Panc1 (cell line): ENCODE measurements at regions not wholly inside any gene's neighbourhood (a gene's known extent, or its start where the extent isn't known, plus 50 kb on each side); places are given as distances from the start of the nearest gene placed in this dataset.

Experiments used
- CTCF ChIP-seq: fragments of 450-650 bp; IDR thresholded peaks from 2 replicates; pipeline ENCODE4 v1.5.1; 2017; ENCODE audit warnings: mild to moderate bottlenecking
- POLR2AphosphoS5 ChIP-seq: IDR thresholded peaks from 2 replicates; pipeline ENCODE4 v1.6.1; 2012; ENCODE audit warnings: mild to moderate bottlenecking, low read depth, low read length, moderate library complexity
- SIN3A ChIP-seq: IDR thresholded peaks from 2 replicates; pipeline ENCODE4 v1.6.1; 2012; ENCODE audit warnings: low read depth, mild to moderate bottlenecking, low read length, moderate library complexity, borderline replicate concordance; ENCODE audit not compliant: insufficient read depth

GRCh38 chr12:22117563-22118237, 71.7 kb downstream of the CMAS start:
- TF ChIP-seq CTCF (no peak), POLR2AphosphoS5 (no peak), SIN3A (no peak)
